ENCODE measurements at regions not wholly inside any gene's neighbourhood (a gene's known extent, or its start where the extent isn't known, plus 50 kb on each side); places are given as distances from the start of the nearest gene placed in this dataset.

GRCh38 chr14:25472700-25473099 lies 422.8 kb upstream of the STXBP6 start:
- 90 to 94% methylated on average over 1 of the region's 1 CpG for WGBS, 2 donors
- Histone ChIP-seq H3K9me3 (no peaks in the 10 kb centered on the region), H3K36me3 (no peaks in the 10 kb centered on the region), H3K27me3 (no peaks in the 10 kb centered on the region), H3K27ac (no peak overlapping the region), H3K4me3 (no peak overlapping the region), H3K4me1 (no peaks in the 10 kb centered on the region)
- intact Hi-C loops (cut with DNase I) = no loop called here
- no peak for DNase-seq
- no peak for TF ChIP-seq CTCF (IDR thresholded peaks at IDR 0.05)

GRCh38 chr14:25464772-25465171 lies 414.8 kb upstream of the STXBP6 start:
- H3K9me3 ChIP-seq = no peaks in the 10 kb centered on the region
- no peak overlapping the region for H3K4me3 ChIP-seq
- no peaks in the 10 kb centered on the region for H3K4me1 ChIP-seq
- intact Hi-C loops (cut with DNase I) = no loop called here
- no peaks in the 10 kb centered on the region for H3K27me3 ChIP-seq
- TF ChIP-seq CTCF (IDR thresholded peaks at IDR 0.05) (no peak), POLR2A (IDR thresholded peaks at IDR 0.05) (no peak)
- no peak overlapping the region for H3K27ac ChIP-seq
- no peaks in the 10 kb centered on the region for H3K36me3 ChIP-seq
- no peak for DNase-seq

- no peak overlapping the region for H3K27ac ChIP-seq
- H3K4me3 ChIP-seq = no peak overlapping the region
- intact Hi-C loops (cut with DNase I) = no loop called here
- DNase-seq = no peak
- H3K27me3 ChIP-seq = no peaks in the 10 kb centered on the region
- no peak for TF ChIP-seq POLR2A (IDR thresholded peaks at IDR 0.05)
- no peak for TF ChIP-seq CTCF (IDR thresholded peaks at IDR 0.05)
- H3K4me1 ChIP-seq = no peaks in the 10 kb centered on the region
- no peaks in the 10 kb centered on the region for H3K9me3 ChIP-seq
- no peaks in the 10 kb centered on the region for H3K36me3 ChIP-seq
Measured at GRCh38 chr14:25464078-25464477, 414.1 kb upstream of the STXBP6 start.

- TF ChIP-seq CTCF (IDR thresholded peaks at IDR 0.05) (no peak), POLR2A (IDR thresholded peaks at IDR 0.05) (no peak)
- no peaks in the 10 kb centered on the region for H3K27me3 ChIP-seq
- no peak overlapping the region for H3K4me3 ChIP-seq
- DNase-seq = no peak
- H3K9me3 ChIP-seq = no peaks in the 10 kb centered on the region
- H3K27ac ChIP-seq = no peak overlapping the region
- 47 to 50% methylated on average over 1 of the region's 1 CpG for WGBS, 2 donors
- intact Hi-C loops (cut with DNase I) = no loop called here
- no peaks in the 10 kb centered on the region for H3K36me3 ChIP-seq
- no peaks in the 10 kb centered on the region for H3K4me1 ChIP-seq
Measured at GRCh38 chr14:25463480-25463879, 413.5 kb upstream of the STXBP6 start.

- WGBS, 2 donors = 65 to 83% methylated on average over 5 of the region's 5 CpGs
- TF ChIP-seq CTCF (IDR thresholded peaks at IDR 0.05) = no peak
- TF ChIP-seq POLR2A (IDR thresholded peaks at IDR 0.05) = no peak
- intact Hi-C loops (cut with DNase I) = no loop called here
- H3K4me3 ChIP-seq = no peak overlapping the region
- H3K9me3 ChIP-seq = no peaks in the 10 kb centered on the region
- H3K27me3 ChIP-seq = no peaks in the 10 kb centered on the region
- H3K36me3 ChIP-seq = no peaks in the 10 kb centered on the region
- DNase-seq = no peak
- no peaks in the 10 kb centered on the region for H3K4me1 ChIP-seq
- H3K27ac ChIP-seq = no peak overlapping the region
Measured at GRCh38 chr14:25461780-25462179, 411.8 kb upstream of the STXBP6 start.
